NCI-H1694 treated with DMSO at 0.1 percent for 48 hours (cell line): ENCODE measurements at regions not wholly inside any gene's neighbourhood (a gene's known extent, or its start where the extent isn't known, plus 50 kb on each side); places are given as distances from the start of the nearest gene placed in this dataset.

ENCODE experiments used
- DNase-seq: peaks from one replicate; lab custom pipeline; 2025; lab: John Stamatoyannopoulos, UW

DNA sequence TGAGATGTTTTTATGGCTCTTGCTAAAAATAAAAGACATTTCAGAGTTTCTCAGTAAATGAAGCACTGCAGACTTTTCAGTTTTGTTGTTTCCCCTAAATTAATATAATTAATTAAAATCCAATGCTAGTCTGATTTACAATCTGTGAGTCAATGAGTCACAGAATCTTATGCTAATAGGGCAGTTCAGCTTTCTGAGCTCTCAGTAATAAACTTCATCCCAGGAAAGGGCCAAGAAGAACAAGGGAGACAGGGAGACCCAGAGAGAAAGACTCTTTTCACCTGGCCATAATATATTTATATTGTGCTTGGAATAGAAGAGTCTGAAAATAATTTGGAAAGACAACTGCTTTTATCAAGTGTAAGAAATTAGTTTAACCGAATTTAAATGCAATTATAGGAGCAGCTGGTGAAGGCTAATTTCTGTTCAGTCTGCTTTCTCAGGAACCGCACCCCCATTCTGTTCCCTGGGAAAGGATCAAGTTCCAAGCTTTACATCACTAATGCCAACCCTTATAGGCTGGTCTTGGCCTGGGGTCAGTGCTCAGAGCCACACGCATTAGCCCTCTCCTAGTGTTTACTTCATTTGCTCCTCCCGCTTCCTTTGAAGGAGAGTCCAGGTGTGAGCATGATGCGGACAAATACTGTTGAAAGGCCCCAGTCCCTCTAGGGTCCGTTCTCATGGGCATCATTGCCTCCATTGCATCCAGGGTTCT lies 145.6 kb downstream of the ZBTB18 start:
- no peak for DNase-seq

DNA sequence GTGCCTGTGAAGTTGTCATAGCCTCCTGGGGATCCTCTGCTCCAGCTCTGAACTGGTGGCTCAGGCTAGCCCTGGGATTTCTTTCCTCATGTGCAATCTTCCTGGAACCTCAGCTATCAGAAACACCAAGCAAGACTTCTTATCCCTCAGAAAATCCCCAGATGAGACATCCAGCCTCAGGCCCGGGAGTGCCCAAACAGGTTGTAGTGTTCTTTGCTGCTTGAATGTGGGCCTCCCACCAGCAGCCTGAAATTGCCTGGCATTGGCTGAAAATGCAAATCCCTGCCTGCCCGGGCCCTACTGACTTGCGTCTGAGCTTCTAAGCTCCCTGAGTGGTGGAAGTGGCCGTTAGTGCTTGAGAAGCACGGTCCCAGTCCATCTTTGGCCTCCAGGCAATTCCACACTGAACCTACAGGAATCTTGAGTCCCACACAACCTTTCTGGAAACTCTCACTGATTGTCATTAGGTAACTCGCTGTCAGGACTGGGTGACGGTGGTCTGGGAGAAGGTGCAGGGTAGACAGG lies 146.8 kb downstream of the ZBTB18 start:
- DNase-seq, result no peak

DNA sequence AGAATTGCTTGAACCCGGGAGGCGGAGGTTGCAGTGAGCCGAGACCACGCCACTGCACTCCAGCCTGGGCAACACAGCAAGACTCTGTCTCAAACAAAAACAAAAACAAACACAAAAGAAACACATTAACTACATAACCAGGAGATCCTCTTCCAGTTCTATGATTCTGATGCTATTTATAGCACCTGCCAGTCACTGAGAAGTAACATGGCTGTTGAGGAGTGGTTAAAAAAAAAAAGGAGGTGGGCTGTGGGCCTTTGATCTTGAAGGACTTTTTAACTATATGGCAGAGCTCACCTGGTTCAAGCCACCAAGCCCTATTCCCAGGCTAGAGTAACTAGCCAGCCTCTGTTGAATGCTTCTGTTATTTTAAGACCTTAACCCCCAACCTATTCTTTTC lies 148.8 kb downstream of the ZBTB18 start:
- no peak for DNase-seq

DNA sequence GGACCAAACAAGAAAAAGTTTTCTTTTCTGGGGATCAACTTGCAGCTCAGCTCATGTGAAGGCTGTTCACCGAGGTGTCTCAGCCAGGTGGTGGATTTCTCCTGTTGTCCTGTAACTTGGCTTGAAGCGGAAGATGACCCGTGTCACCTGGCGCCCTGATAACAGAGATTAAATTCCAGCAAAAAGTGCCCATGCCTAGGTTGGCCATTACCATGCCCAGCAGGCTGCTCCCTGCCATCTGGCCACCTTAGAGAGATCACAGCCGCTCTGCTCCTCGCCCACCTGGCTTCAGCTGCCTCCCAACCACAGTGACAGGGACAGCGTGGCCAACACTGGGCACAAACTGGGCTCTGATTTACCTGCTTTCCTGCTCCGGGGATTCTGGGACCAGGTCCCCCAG lies 149.5 kb downstream of the ZBTB18 start:
- DNase-seq, result no peak

DNA sequence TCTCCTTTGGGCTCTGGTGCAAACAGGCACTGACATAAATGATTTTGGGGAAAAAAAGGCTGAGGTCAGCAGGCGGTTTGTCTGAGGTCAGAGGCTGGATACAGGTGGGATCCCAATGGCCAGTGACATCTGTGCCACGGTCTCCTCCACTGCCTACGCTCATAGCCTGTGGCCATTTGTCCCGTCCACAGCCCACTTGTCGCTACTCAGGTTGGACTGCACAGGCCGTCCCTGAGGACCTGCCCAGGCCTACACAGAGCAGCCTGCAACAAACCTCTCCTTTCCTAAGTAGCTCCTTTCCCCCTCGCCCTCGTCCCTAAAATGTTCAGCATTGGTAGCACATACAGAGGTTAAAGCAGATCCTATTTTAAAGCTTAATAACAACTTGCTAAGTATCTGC lies 150.7 kb downstream of the ZBTB18 start:
- DNase-seq, result no peak

DNA sequence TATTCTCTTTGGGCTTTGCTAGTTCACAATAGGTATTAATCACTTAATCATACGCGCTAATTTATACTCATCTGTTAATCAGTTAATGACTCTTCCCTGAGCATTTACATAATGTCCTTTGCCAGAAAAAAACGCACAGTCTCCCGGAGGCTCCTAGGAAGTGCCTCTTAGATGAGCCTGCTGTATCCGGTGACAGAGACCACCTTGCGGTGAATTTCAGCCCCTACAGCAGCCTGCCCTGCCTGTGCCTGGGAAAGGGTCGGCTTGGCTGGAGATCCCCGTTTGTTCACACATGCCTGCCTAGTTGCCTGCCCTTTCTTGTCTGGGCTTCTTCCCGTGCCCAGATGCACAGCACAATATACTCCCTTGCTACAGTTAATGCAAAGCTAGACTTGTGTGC lies 152.9 kb downstream of the ZBTB18 start:
- DNase-seq, result no peak

DNA sequence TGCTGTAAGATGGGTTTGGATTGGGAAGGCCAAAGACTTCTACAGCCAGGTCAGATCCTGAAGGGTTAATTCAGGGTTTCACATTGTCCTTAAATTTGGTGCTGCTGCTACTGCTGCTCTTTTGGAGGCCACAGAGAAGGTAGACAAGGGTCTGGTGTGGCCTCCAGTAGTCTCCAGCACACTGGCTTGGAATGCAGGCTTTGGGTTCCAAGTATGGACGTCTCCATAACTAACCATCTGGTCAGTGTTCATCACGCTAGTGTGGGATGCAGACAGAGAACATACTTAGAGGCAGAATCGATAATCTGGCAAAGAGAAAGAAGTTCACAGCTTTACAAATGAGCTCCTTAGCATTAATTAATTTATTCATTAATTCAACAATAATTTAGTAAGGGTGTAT lies 154.1 kb downstream of the ZBTB18 start:
- DNase-seq, result no peak

DNA sequence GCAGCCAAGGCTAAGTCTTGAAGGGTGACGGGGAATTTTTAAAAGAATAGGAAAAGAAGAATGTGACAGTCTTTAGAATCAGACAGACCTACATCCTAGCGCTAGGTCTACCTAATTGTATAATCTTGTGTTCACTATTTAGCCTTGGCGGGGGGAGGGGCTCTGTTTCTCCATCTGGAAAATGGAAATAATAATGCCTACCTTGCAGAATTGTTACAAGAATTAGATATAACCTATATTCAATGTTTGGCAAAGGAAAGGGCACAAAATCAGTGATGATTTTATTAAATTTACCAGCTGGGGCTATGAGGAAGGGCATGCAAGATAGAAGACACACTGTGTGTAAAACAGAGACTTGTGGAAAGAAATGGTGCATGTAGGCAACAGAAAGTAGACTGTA lies 154.8 kb downstream of the ZBTB18 start:
- DNase-seq, result no peak

DNA sequence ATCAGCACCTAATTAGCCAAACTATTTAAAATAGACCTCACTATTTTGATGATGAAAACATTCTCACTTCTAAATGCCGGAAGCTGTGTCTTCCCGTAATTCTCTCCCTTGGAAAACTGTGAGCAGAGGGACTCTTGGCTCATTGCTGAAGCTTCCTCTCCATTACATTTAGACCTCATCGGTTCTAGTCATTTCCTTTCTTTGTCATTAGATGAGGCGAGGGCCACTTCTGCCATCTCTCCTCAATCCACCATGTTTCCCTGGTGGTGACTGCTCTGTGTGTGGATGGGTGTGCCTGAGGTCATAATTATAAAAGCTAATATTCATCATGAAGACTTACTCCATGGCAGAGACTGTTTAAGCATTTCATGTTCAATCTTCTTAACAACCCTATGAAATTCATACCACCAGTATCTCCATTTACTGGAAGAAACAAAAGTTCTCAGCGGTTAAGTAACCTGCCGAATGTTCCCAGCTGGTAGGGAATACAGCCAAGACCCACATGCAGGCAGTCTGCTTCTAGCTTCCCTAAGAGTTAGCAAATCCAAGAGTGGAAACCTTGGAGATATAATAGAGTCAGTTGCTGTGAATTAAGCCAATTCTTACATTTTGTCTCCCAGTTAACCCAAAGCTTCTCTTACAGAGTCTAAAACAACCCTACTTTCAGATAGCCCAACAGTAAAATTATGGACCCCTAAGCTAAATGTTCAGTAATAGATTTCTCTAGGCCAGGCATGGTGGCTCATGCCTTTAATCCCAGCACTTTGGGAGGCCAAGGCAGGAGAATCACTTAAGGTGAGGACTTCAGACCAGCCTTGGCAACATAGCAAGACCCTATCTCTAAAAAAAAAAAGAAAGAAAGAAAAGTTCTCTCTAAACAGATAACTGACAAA lies 156.2 kb downstream of the ZBTB18 start:
- no peak for DNase-seq

DNA sequence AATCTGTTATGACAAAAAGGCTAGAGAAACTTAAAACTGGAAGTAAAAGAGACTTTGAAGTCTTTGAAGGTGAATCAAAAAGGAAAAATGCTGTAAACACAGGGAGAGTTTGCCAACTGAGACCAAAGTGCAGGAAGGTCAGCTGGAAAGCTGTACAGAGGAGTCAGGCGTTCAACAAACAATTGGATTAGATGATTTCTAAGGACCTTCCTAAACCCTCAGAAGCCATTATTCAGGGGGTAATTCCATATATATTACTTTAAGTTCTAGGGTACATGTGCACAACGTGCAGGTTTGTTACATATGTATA lies 156.8 kb downstream of the ZBTB18 start:
- no peak for DNase-seq

DNA sequence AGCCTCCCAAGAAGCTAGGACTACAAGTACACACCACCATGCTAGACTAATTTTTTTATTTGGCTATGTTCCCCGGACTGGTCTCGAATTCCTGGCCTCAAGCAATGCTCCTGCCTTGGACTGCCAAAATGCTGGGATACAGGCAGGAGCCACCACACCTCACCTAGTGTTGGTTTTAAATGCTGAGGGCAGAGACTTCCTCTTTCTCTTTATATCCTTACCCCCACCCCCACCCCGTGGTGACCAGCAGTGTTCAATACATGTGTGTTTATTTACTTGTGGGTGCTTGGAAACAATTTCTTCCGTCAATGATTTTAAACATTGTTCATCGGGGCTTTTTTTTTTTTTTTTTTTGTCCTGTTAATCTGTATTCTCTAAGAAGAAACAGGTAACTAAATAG lies 158.9 kb downstream of the ZBTB18 start:
- no peak for DNase-seq

DNA sequence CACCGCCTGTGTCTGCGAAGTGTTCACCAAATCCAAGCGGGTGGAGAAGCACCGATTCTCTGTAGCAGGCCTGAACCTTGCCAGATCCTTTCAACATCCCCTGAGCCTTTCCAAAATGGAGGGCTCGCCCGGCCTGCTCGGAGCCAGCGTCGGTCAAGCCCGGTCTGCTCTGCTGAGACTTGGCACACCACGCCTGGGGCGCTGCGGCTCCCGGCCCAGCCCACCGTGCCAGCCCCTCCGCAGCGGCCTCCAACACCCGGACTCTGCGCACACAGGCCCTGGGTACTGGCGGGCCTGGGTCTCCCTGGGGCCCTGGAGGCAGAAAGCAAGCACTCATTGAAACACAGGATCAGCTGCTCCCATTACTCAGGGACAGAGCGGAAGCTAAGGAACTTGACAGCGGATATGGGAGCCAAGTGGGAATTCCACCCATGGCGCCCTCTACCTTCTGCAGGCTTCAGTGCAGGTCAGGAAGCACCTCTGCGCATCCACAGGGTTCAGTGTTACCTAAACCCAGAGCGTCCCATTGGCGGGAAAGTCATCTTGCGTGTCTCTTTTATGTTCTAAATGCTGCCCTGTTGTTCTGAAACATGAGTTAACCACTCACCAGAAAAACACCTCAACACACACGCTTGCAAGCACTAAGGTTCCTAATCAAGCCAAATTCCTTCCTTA lies 159.9 kb downstream of the ZBTB18 start:
- no peak for DNase-seq

DNA sequence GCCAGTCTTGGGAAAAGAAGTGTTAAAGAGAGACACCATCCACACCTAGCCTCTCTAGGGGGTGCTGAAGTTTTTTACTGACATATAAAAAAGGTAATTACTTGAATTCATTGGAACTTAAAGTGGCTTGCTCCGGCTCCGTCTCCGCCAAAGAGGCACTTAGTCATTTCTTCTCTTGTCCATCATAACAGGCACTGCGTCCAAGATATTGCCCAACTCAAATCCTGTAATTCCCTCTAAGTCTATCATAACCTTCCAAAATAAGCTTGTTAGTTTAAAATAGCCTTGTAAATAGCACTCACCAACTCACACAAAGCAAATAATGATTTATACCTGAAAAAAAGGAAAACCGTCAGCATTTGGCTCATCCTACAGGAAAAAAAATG lies 160.5 kb downstream of the ZBTB18 start:
- no peak for DNase-seq

DNA sequence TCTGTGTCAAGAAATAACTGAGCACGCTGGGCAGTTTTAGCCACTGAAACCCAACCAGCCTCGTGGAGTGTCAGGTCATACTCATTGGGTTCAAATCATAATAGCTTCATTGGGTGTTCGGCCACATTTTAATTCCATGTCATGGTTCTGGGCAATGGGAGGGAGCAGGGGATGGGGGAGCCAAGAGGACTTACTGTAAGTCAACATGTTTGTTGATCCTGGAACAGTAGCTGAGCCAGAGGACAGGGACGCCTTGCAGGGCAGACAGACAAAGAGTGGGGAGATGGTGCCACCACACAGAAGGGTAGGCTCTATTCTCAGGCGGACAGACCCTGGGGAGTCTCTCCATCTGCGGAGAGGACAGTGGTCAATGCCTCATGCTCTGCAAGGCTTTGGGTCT lies 161.1 kb downstream of the ZBTB18 start:
- no peak for DNase-seq

DNA sequence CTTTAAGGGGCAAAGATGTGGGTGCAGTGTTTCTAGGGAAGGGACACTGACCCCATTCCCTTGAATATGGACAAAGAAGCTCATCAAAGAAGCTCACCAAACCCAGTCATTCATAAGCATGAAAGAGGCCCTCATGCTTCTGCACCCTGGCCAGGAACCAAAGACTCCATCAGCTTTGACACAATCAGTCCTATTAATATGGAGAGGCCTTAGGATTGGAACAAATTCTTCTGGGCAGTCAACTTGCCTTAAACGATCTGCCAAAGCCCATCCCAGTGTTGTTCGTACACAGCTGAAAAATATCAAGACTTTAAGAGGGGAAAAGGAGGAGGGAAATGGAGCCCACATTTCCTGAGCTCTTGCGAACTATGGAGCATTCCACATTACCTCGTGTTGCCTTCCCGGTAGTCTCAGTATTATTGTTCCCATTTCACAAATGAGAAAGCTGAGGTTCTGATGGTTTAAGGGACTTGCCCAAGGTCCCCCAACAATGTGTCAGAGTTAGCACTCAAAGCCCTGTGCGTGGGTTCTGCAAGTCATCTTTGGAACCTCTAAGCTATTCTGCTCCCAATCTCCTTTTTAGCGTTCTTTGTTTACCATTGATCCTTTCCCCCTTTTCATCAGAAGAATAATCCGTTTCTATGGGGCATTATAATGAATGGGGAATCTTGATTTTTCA lies 161.9 kb downstream of the ZBTB18 start:
- DNase-seq, result no peak

DNA sequence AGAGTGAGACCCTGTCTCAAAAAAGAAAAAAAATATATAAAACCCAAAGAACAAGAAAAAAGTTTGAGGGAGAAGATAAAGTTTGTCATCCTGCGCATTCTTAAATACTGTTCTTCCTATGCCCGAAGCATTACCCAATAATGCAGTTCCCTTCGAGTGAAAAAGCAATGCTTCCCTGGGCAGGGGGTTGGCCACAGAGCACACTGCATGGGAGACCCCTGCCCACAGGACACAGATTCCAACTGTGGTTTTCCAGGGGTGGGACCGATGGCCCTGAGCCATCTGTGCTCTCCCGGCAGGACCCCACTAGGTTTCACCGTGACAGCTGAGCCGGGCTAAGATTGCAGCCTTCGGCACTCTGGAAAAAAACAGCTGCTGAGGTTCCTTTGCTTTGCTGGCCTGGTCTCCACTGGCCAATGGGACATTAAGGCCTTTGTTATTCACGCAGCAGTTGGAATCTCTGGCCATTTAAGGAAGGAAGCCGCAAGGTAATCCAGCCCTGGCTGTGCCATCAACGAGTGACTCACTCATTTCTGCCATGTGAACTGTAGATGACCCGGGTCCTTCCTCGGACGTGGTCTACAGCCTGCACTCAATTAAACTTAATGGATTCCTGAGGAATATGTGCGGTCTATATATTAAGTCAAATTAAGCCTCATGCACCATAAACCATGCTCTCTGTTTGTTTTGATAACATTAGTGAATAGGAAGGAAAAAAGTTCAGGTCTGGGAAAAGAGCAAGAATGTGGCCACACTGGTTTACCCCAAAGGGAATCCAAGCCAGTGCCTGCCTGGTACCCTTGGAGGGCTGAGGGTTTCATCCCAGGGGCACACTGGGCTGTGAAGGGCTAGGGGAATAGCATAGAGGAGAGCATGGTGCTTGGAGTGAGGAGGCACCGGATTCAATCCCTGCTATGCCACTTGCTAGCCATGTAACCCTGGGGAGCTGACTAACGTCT lies 163.2 kb downstream of the ZBTB18 start:
- DNase-seq, result no peak

DNA sequence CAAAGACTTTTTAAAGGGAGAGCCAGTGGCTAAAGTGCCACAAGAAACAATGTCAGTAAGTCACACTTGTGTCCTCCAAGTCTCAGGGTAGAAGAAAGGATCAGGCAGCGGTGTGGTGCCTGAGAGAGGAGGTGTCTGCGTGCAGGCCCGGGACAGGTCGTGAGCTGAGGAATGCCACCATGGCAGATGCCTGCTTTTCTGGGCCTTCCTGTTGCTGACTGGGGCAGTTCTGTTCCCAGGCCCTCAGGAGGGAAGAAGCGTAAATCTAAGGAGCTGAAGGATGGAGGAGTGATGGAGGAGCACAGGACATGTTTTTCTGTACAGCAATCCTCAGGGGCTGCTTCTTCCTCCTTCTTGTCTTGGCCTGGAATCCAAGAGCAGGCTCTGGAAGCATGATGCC lies 165.8 kb downstream of the ZBTB18 start:
- DNase-seq, result no peak

DNA sequence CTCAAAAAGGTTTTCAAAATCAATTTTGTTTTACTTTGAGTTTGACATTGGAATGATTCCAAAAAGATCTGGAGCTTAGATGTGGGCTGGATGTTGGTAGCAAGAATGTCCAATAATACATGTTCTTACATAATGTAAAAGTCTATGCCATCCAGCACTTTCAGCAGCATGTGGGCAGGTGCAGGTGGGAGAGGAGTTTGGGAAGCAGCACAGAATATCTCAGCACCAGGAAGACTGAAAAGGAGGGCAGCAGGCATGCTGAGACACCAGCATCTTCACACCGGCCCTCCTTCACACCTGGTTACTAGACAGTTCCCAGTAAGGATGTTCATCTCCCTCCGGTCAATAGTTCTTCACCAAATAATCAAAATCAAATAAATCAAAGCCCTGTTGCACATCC lies 166.6 kb downstream of the ZBTB18 start:
- DNase-seq, result no peak

DNA sequence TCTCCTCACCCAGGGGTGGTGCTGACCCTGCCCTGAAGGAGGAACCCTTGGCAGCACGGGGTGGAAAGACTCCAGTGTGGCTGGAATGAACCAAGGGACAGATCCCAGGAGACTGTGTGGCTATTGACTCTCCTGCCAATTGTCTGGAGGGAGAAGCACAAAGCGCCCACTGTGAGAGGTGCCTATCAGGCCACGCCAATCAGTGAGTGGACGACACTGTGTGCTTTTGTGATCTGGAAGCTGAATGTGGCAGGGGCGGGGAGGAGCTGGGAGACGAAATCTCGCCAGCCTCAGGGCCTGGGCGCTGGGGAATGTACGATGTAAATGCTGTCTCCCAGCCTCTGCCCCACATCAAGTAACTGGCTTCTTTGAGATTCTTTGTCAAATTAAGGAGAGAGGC lies 167.1 kb downstream of the ZBTB18 start:
- DNase-seq, result no peak

DNA sequence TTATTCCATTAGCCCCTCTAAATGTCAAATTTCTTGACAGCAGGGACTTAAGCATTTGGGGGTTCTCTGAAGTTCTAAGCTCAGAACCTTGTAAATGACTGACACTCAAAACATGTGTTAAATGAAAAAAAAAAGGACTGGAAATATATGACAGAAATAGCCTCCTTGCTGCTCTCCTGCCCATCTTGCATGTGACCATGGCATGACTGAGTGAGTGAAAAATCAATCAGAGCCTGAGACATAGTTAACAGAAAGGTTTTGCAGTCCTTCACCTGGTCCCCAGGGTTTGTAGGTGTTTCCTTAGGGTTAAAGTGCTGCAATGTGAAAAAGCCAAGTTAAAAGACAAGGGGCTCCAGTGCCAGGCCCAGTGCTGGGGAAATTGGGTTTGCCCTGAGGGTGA lies 168.1 kb downstream of the ZBTB18 start:
- DNase-seq, result no peak

DNA sequence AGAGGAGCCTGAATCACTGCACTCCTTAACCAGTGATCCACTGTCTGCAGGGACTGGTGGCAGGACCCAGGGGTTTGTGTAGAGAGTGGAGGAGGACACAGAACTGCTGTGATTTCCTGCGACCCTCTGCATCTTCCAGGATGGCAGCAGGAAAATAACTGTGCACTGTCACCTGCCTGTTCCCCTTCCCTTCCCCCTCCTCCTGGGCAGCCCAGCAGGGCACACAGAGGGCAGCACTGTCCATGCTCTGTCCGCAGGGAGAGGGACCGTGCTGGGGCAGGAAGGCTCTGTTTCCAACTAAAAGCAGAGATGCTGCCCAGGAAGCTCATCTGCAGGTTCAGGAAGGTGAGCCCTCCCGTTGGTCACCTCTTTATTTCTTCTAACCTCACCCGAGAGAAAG lies 168.7 kb downstream of the ZBTB18 start:
- no peak for DNase-seq
